Mucosa of descending colon (tissue), 3 donors: ENCODE measurements at regions not wholly inside any gene's neighbourhood (a gene's known extent, or its start where the extent isn't known, plus 50 kb on each side); places are given as distances from the start of the nearest gene placed in this dataset.

Experiments used
- ATAC-seq: fragments of 200-7000 bp; cut with Tn5 transposase; one replicate; pipeline ENCODE4 v1.9.1; 2020; ENCODE audit warnings: mild to moderate bottlenecking, moderate library complexity
- DNase-seq, 3 donors: peaks; one replicate each; pipeline ENCODE4 v3.0.0-alpha.2; 2020
- H3K36me3 ChIP-seq: fragments of 200-600 bp; one replicate; pipeline ENCODE4 v1.8.0; 2021; ENCODE audit warnings: low read depth, mild to moderate bottlenecking
- H3K4me1 ChIP-seq: fragments of 200-600 bp; one replicate; pipeline ENCODE4 v1.8.0; 2021; ENCODE audit warnings: low read depth, mild to moderate bottlenecking
- H3K4me3 ChIP-seq: fragments of 200-600 bp; one replicate; pipeline ENCODE4 v1.8.0; 2021; ENCODE audit warnings: mild to moderate bottlenecking
- H3K9me3 ChIP-seq: fragments of 200-600 bp; one replicate; pipeline ENCODE4 v1.8.0; 2021; ENCODE audit warnings: mild to moderate bottlenecking
- CTCF ChIP-seq: fragments of 200-600 bp; IDR thresholded peaks from one replicate; pipeline ENCODE4 v1.8.0; 2022; ENCODE audit warnings: antibody characterized with exemption, mild to moderate bottlenecking
- intact Hi-C, 2 donors: fragments of 100-400 bp; cut with DNase I in 1 of 2; cut with micrococcal nuclease in 1 of 2; formaldehyde crosslinking; loops; one replicate each; pipeline versions ENCODE4 v1.11.0 to v1.11.1; 2022; cut with DNase I, micrococcal nuclease
- donor health status: DM: no; HTN: no; CAD: no; lungs with moderate emphysema.
- donor health status: DM: no; HTN: no; CAD: no.
- donor health status: DM: no; HTN: yes; CAD: no.

GRCh38 chr17:5678171-5678570 is 93.9 kb upstream of the NLRP1 start:
- DNase-seq: no peak
- no peak for TF ChIP-seq CTCF
- H3K36me3 ChIP-seq: no peaks in the 10 kb centered on the region
- no peak overlapping the region for H3K4me3 ChIP-seq
- no peaks in the 10 kb centered on the region for H3K4me1 ChIP-seq
- intact Hi-C loops: no loop called here
- ATAC-seq: no peak
- no peaks in the 10 kb centered on the region for H3K9me3 ChIP-seq

GRCh38 chr17:5680766-5681165 is 96.5 kb upstream of the NLRP1 start:
- intact Hi-C loops: no loop called here
- Histone ChIP-seq H3K4me1 (no peaks in the 10 kb centered on the region), H3K9me3 (no peaks in the 10 kb centered on the region), H3K4me3 (no peak overlapping the region), H3K36me3 (no peaks in the 10 kb centered on the region)
- TF ChIP-seq CTCF: no peak
- no peak for ATAC-seq
- DNase-seq: no peak

GRCh38 chr17:5683241-5683640 is 98.9 kb upstream of the NLRP1 start:
- H3K4me1 ChIP-seq: no peaks in the 10 kb centered on the region
- no peaks in the 10 kb centered on the region for H3K36me3 ChIP-seq
- ATAC-seq: no peak

GRCh38 chr17:5686074-5686635 is 101.8 kb upstream of the NLRP1 start:
- no peak for ATAC-seq
- DNase-seq: no peak
- no peaks in the 10 kb centered on the region for H3K36me3 ChIP-seq
- no peaks in the 10 kb centered on the region for H3K4me1 ChIP-seq
- intact Hi-C loops: no loop called here
- H3K9me3 ChIP-seq: no peaks in the 10 kb centered on the region
- TF ChIP-seq CTCF: no peak
- H3K4me3 ChIP-seq: no peak overlapping the region

More at GRCh38 chr17:5683241-5683640, 98.9 kb upstream of the NLRP1 start:
- DNase-seq: no peak
- TF ChIP-seq CTCF: no peak
- intact Hi-C loops: no loop called here
- no peaks in the 10 kb centered on the region for H3K9me3 ChIP-seq
- no peak overlapping the region for H3K4me3 ChIP-seq

- Histone ChIP-seq H3K36me3 (no peaks in the 10 kb centered on the region), H3K4me3 (no peak overlapping the region), H3K4me1 (no peaks in the 10 kb centered on the region), H3K9me3 (no peaks in the 10 kb centered on the region)
- DNase-seq: no peak
- intact Hi-C loops: no loop called here
- no peak for ATAC-seq
- TF ChIP-seq CTCF: no peak
Observed at GRCh38 chr17:5687646-5688045, 103.3 kb upstream of the NLRP1 start.

- Histone ChIP-seq H3K4me1 (no peaks in the 10 kb centered on the region), H3K9me3 (no peaks in the 10 kb centered on the region), H3K4me3 (no peak overlapping the region), H3K36me3 (no peaks in the 10 kb centered on the region)
- ATAC-seq: no peak
- intact Hi-C loops: no loop called here
- DNase-seq: no peak
- no peak for TF ChIP-seq CTCF
Observed at GRCh38 chr17:5693821-5694220, 109.5 kb upstream of the NLRP1 start.
